HUES48 (cell line): ENCODE measurements at regions not wholly inside any gene's neighbourhood (a gene's known extent, or its start where the extent isn't known, plus 50 kb on each side); places are given as distances from the start of the nearest gene placed in this dataset.
"Not testable (repeated sequence)": the region's sequence is repeated elsewhere in the genome, so short reads cannot be mapped to it uniquely, and the experiment has no call there.

Experiments
- H3K27ac ChIP-seq: one replicate; pipeline ENCODE4 v1.7.0; 2013; ENCODE audit warnings: low read depth, low read length, inconsistent platforms
- H3K27me3 ChIP-seq: 2 replicates; pipeline ENCODE4 v1.6.1; 2013; ENCODE audit warnings: mild to moderate bottlenecking, low read length; ENCODE audit not compliant: control insufficient read depth, insufficient read depth
- H3K36me3 ChIP-seq: 2 replicates; pipeline ENCODE4 v1.6.1; 2013; ENCODE audit warnings: low read length; ENCODE audit not compliant: control insufficient read depth, insufficient read depth
- H3K4me1 ChIP-seq: 2 replicates; pipeline ENCODE4 v1.6.1; 2013; ENCODE audit warnings: mild to moderate bottlenecking, low read length; ENCODE audit not compliant: control insufficient read depth, insufficient read depth
- H3K4me3 ChIP-seq: 2 replicates; pipeline ENCODE4 v1.5.1; 2013; ENCODE audit warnings: mild to moderate bottlenecking, low read depth, low read length
- H3K9ac ChIP-seq: 2 replicates; pipeline ENCODE4 v1.6.1; 2013; ENCODE audit warnings: mild to moderate bottlenecking, low read depth, low read length, moderate library complexity
- H3K9me3 ChIP-seq: 2 replicates; pipeline ENCODE4 v1.6.1; 2013; ENCODE audit warnings: low read length; ENCODE audit not compliant: control insufficient read depth, insufficient read depth

DNA sequence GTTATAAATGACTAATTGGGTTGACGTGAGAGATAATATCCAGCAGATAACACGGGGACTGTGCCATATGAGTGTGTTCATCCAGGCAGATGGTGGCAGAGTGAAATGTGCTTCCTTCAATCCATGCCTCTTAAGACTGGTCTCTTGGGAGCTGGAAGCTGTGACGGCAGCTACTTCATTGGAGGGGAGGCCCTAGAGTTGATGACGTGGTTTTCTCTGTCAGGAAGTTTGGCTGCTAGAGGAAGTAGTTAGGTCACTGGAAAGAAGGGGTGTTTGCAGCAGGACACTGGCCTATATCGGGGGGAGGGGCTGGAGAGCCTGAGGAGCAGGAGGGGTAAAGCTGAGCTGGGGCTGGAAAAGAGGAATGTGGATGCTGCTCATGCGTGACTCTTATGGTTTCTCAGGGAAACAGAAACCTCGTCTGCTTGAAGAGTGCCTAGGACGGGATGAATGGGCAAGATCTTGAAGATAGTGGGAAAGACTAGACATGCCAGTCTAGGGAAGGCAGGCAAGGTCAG is 3051.6 kb downstream of the RPIA start:
- not testable (repeated sequence) for H3K27ac ChIP-seq, H3K36me3 ChIP-seq, H3K27me3 ChIP-seq, H3K4me1 ChIP-seq, H3K9me3 ChIP-seq, H3K9ac ChIP-seq, H3K4me3 ChIP-seq

DNA sequence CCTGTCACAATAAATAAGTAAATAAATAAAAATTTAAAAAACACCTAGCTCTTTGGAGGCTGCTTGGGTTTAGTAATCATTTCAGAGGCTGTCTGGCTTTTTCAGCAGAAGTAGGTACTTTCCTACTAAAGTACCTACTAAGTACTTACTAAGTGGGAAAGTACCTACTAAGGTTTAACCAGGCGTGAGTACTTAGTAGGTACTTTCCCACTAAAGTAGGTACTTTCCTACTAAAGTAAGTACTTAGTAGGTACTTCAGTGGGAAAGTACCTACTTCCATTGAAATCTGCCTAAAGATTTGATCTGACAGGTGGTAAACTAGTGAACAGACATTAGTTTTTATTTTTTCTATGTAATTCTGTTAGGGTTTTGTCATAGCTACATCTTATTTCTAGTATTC is 3052.4 kb downstream of the RPIA start:
- not testable (repeated sequence) for H3K9me3 ChIP-seq

DNA sequence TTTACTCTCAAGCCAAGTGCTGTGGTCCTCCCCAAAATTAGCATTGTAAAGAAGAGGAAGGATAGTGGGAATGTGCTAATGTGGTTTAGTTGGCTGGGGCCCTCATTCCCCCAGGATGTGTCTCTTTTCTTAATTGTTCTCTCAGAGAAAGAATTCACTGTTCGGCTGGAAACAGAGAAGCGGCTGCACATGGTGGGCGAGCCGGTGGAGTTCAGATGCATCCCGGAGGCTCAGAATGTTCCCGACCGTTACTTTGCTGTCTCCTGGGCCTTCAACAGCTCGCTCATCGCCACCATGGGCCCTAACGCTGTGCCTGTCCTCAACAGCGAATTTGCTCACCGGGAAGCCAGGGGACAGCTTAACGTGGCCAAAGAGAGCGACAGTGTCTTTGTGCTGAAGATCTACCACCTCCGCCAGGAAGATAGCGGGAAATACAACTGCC is 3053.2 kb downstream of the RPIA start:
- not testable (repeated sequence) for H3K27me3 ChIP-seq, H3K36me3 ChIP-seq, H3K4me1 ChIP-seq, H3K9me3 ChIP-seq, H3K9ac ChIP-seq
- H3K4me3 ChIP-seq = peak overlapping the region; percentile 44
- peak overlapping the region; percentile 66 for H3K27ac ChIP-seq

More for the DNA sequence above, 3052.4 kb downstream of the RPIA start:
- not testable (repeated sequence) for H3K27me3 ChIP-seq, H3K4me1 ChIP-seq, H3K4me3 ChIP-seq, H3K36me3 ChIP-seq, H3K9ac ChIP-seq, H3K27ac ChIP-seq

DNA sequence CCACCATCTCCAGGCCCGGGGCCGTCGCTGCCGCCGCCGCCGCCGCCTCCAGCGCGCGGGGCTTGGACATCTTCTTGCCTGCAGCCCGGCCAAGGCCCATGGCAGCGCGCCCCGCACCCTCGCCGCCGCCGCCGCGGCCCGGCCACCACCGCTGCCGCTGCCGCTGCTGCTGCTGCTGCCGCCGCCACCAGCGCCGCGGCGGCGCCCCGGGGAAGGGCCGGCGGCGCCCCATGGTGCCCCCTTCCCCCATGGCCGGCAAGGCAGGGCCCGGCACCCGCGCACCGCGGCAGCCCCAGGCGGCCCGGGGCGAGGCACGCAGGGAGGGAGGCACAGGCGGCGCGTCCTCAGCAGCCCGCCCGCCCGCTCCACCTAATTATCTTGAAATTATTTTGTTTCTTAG is 3057.4 kb downstream of the RPIA start:
- Histone ChIP-seq H3K36me3 (no peaks in the 10 kb centered on the region), H3K4me3 (no peak overlapping the region), H3K9ac (no peak overlapping the region), H3K9me3 (peaks cover 5% of the 10 kb centered on the region; the same call in 1 of the 2 replicates), H3K4me1 (no peaks in the 10 kb centered on the region), H3K27ac (no peak overlapping the region), H3K27me3 (no peaks in the 10 kb centered on the region)

DNA sequence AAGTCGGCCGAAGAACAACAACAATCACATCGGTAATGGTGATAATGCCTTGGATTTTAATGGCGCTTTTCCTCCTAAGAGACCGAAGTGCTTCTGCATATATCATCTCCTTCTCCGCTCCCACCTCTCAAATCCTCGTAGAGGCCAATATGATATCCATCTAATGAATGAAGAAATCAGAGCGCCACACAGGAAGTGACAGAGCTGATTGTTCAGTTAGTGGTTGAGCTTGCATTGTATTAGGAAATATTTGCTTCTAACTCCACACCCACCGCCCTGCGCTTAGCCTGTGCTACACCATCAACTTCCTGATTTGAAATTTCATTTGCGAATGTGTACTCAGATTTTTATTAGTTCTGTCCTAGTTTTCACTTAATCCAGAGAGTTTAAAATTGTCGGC is 3058.2 kb downstream of the RPIA start:
- not testable (repeated sequence) for H3K9me3 ChIP-seq, H3K4me1 ChIP-seq, H3K27ac ChIP-seq

DNA sequence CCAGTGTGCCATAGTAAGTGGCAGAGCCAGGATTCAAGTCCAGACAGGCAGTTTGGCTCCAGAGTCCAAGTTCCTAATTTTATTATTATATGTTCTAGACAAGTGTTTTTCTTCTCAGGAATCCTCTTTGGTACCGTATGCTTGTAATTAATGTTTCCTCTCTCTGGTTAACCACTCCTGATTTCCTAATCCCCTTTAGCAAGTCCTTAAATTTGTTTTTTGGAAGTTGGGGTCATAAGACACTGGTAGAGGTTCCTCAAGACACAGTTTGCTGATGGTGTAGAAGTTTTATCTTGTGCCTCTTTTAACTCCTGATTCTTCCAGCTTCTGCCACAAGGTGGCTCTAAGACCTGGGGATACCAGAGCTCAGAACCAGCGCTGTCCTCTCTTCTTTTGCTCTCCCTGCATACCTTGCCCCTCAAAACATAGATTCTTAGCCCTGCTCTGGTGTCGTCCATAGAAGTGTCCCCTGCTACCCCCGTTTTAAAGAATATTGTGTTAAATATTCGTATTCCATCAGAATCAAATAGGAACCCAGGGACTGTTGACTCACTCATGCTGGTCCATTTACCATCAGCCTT is 3068.0 kb downstream of the RPIA start:
- not testable (repeated sequence) for H3K36me3 ChIP-seq, H3K4me3 ChIP-seq, H3K27me3 ChIP-seq, H3K4me1 ChIP-seq, H3K9ac ChIP-seq, H3K9me3 ChIP-seq, H3K27ac ChIP-seq

More for the DNA sequence above, 3058.2 kb downstream of the RPIA start:
- H3K9ac ChIP-seq, H3K4me3 ChIP-seq, H3K27me3 ChIP-seq, H3K36me3 ChIP-seq: not testable (repeated sequence)

DNA sequence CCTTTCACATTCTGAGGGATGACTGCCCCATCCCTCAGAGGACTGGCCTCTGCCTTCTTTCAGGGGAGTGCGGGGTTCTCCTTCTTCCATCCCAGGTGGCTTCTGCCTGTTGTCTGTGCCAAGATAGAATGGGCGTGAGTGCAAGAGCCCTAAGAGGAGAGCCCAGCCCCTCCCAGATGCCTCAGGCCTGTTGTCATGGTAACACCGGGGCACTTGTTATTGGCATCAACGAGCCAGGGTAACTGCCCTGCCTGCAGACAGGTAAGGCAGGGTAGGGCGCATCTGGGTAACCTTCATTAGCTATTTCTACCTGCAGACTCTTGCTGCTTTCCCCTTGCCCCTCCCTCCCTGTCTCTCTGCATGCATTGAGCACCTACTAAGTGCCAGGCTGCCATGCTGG is 3069.2 kb downstream of the RPIA start:
- H3K36me3 ChIP-seq, H3K9me3 ChIP-seq, H3K27me3 ChIP-seq, H3K27ac ChIP-seq, H3K9ac ChIP-seq, H3K4me1 ChIP-seq, H3K4me3 ChIP-seq: not testable (repeated sequence)

DNA sequence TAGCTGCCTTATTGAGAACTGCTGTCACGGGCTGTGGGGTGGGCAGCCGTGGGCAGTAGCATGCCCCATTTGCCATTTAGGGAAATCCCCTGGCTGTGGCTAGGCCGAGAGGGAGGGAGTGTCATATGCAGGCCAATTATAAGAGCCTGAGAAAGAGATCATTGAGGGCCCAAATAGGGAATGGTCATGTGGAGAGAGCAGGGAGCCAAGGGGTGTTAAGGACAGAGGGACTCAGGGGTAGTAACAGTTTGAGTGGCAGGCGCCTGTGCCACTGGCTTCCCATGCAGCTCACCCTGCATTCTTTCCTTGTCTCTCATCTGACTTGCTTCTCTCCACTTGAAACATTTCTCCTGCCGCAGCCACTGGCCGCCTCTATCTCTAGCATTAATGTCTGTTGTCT is 3070.8 kb downstream of the RPIA start:
- not testable (repeated sequence) for H3K4me1 ChIP-seq, H3K9me3 ChIP-seq, H3K9ac ChIP-seq, H3K4me3 ChIP-seq, H3K27me3 ChIP-seq, H3K27ac ChIP-seq, H3K36me3 ChIP-seq

DNA sequence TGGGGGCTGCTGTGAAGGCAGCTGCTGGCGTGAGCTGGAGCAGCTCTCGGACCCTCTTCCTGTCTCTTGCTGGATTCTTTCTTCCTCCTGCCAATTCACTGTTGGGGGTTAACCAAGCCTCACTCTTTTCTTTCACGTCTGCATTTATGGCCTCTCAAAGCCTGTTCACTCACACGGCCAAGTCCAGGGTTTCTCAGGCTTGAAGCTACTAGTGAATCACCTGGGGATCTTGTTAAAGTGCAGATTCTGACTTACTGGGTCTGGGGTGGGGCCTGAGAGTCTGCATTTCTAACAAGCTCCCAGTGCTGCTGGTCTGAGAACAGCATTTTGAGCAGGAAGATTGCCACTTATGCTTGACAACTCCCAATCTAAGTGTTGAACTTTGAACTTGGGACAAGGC is 3072.2 kb downstream of the RPIA start:
- H3K4me1 ChIP-seq, H3K9me3 ChIP-seq, H3K9ac ChIP-seq, H3K27me3 ChIP-seq, H3K27ac ChIP-seq, H3K4me3 ChIP-seq, H3K36me3 ChIP-seq: not testable (repeated sequence)

DNA sequence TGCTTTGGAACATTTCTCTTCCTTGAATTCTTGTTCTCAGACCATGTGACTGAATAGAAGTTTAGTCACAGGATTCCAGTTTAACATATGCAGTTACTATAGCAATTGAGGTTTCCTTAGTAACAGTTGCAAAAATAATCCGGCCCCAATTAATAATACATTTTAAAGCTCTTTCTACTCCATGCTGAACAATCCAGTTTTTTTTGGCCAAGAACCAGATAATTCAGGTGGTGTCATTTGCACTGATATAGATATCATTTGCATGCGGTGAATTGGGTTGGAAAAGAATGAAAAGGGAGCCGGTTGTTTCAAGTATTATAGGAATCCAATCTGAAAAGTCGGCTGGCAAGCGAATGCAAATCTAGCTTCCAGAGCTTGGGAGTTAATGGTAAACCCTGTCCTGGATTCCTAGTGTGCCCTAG is 3073.1 kb downstream of the RPIA start:
- H3K36me3 ChIP-seq, H3K9ac ChIP-seq: not testable (repeated sequence)

DNA sequence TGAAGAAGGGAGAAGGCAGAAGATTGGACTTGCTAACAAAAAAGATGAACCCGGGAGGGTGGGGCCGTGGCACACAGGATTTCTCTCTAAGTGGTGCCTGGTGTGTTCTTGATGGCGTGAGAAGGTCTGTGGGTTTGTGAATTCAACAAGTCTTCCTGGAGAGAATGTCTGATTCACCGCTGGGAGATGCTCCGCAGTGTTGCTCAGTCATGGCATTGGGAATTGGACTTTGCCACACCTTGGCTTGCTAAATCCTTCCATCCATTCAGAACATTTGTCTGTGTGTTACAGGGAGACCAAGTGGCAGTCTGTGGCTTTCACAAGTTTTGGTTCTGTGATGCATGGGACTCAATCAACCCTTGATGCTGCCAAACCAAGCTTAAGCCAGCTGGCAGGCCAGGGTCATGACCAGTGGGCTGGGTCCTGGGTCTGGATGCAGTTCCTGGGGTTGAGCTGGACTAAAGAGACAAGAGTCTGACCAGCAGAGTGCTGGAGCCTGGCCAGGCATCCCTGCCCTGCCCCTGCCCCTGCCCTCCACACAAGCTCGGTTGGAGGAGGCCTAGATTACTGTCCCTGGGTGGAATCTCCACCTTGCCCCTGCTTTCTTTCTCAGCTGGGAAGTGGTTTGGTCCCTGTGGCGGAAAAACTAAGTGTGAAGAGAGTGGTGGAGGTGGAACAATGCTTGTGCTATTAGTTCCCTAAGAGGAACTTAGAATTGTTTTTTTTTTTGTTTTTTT is 3073.7 kb downstream of the RPIA start:
- not testable (repeated sequence) for H3K9ac ChIP-seq, H3K9me3 ChIP-seq, H3K4me1 ChIP-seq, H3K36me3 ChIP-seq, H3K27me3 ChIP-seq, H3K27ac ChIP-seq, H3K4me3 ChIP-seq

More for the DNA sequence above, 3073.1 kb downstream of the RPIA start:
- not testable (repeated sequence) for H3K4me3 ChIP-seq, H3K27me3 ChIP-seq, H3K4me1 ChIP-seq, H3K9me3 ChIP-seq, H3K27ac ChIP-seq
